DOHH2 (cell line): ENCODE measurements at regions not wholly inside any gene's neighbourhood (a gene's known extent, or its start where the extent isn't known, plus 50 kb on each side); places are given as distances from the start of the nearest gene placed in this dataset.

Experiments
- CTCF ChIP-seq: fragments of 200-600 bp; sonication (generic); IDR thresholded peaks from one replicate; pipeline ENCODE4 v1.5.1; 2014; ENCODE audit warnings: antibody characterized with exemption, mild to moderate bottlenecking, low read depth, low read length; ENCODE audit not compliant: poor library complexity, severe bottlenecking
- EZH2phosphoT487 ChIP-seq: fragments of 200-600 bp; sonication (generic); IDR thresholded peaks from 2 replicates; pipeline ENCODE4 v1.6.1; 2017; ENCODE audit warnings: borderline replicate concordance, mild to moderate bottlenecking, antibody characterized with exemption, low read length, moderate library complexity, mixed read lengths

DNA sequence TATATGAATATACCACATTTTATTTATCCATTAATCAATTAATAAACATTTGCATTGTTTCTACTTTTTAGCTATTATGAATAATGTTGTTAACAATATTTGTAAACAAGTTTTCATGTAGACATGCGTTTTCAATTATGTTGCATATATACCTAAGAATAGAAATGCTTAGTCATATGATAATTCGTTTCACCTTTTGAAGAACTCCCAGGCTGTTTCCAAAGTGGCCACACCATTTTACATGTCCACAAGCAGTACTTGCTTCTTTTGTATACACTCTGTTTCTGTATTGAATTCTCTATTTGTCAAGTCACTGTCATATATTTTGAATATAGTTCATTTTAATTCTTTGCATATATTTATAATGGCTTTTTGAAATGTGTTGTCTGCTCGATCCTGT, 206.9 kb upstream of the ZBTB20 start:
- TF ChIP-seq CTCF (no peak), EZH2phosphoT487 (no peak)
